ENCODE measurements at regions not wholly inside any gene's neighbourhood (a gene's known extent, or its start where the extent isn't known, plus 50 kb on each side); places are given as distances from the start of the nearest gene placed in this dataset.

- H3K27me3 Mint-ChIP-seq = peaks cover 20% of the 10 kb centered on the region
- H3K27ac Mint-ChIP-seq = no peak overlapping the region
- H3K36me3 Mint-ChIP-seq (ENCODE audit: low read depth) = no peaks in the 10 kb centered on the region
- no peaks in the 10 kb centered on the region for H3K4me1 Mint-ChIP-seq (ENCODE audit: low read depth)
- DNase-seq = no peak
- H3K4me3 Mint-ChIP-seq = no peak overlapping the region
- H3K9me3 Mint-ChIP-seq = no peaks in the 10 kb centered on the region
Measured at GRCh38 chr6:148249679-148250375, 92.8 kb upstream of the SASH1 start.

DNA sequence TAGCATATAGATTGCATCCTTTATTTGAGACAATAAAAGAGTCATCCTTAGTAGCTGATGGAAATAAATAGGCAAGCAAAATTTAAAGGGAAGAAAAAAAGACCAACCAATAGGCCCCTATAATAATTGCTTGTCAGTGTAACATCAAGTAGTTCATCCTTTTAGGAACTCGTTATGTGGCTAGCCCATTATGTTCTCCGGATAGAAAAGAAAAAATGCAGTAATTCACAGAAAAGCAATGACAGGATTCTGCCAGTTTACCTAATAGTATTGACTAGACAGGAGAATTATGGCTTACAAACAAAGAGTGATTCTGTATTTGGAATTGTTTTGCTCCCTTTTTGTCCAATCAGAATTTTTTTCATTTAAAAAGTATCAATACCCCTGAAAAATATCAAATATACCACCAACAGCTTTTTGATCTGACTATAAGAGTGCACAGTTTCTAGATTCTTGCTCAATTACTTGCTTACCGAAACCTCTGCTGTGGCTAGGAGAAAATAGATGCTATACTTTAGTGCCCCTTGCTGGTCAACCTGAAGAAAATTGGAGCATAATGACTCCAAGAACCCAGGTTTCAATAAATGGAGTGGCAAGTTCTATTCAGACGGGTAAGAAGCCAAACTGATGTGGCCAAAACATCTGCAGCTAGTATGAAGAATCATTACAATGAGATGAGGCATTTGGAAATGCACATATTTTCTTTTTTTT is 91.5 kb upstream of the SASH1 start:
- no peaks in the 10 kb centered on the region for H3K36me3 Mint-ChIP-seq (ENCODE audit: low read depth)
- no peaks in the 10 kb centered on the region for H3K9me3 Mint-ChIP-seq
- H3K27ac Mint-ChIP-seq = no peak overlapping the region
- no peak for DNase-seq
- peaks cover 13% of the 10 kb centered on the region for H3K27me3 Mint-ChIP-seq
- no peaks in the 10 kb centered on the region for H3K4me1 Mint-ChIP-seq (ENCODE audit: low read depth)
- no peak overlapping the region for H3K4me3 Mint-ChIP-seq

DNA sequence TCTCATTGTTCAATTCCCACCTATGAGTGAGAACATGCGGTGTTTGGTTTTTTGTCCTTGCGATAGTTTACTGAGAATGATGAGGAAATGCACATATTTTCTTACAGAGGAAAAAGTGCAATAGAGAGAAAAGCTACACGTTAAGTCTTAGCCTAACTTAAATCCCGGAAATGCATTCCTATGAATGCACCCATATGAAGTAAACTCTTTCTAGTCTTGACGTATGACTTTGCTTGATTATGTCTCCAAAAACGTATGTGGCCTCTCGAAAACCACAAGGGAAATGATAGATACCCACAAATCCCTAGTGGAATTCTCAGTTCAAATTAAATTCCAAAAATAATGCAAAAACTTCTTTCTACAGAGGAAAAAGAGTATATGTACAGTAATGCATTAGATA is 90.7 kb upstream of the SASH1 start:
- DNase-seq = no peak
- Mint-ChIP-seq H3K36me3 (ENCODE audit: low read depth) (no peaks in the 10 kb centered on the region), H3K4me3 (no peak overlapping the region), H3K27ac (no peak overlapping the region), H3K4me1 (ENCODE audit: low read depth) (no peaks in the 10 kb centered on the region), H3K9me3 (no peaks in the 10 kb centered on the region), H3K27me3 (peaks cover 10% of the 10 kb centered on the region)

DNA sequence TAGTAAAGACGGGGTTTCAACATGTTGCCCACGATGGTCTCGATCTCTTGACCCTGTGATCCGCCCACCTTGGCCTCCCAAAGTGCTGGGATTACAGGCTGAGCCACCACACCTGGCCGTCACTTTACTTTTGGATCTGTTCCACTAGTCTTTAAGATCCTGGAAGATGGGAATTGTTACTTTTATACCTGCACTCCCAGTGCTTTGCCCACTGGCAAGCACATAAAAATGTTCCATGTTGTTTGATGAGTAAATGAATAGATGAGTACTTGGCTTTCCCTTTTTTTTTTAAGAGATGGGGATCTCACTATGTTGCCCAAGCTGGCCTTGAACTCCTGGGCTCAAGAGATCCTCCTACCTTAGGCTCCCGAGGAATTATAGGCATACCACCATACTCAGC is 84.8 kb upstream of the SASH1 start:
- H3K9me3 Mint-ChIP-seq = no peaks in the 10 kb centered on the region
- DNase-seq = no peak
- no peak overlapping the region for H3K27ac Mint-ChIP-seq
- H3K27me3 Mint-ChIP-seq = peaks cover 19% of the 10 kb centered on the region
- no peak overlapping the region for H3K4me3 Mint-ChIP-seq
- H3K4me1 Mint-ChIP-seq (ENCODE audit: low read depth) = no peaks in the 10 kb centered on the region
- H3K36me3 Mint-ChIP-seq (ENCODE audit: low read depth) = no peaks in the 10 kb centered on the region

DNA sequence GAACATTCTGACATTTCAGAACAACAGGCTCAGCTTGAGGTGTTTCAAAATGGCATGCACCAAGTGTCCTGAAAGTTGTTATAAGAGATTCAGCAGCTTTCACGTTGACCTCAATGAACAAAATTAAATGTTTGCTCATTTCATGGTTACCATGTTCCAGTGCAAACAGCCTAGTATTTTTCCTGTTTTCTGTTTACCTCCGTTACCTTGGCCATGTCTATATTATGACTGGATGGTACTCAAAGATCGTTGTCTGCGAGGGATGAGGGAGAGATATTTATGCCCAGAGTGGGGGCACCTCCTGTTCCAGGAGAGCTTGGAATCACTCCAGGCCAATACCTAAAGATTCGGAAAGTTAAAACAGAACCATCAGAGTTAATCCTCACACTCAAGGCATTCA is 83.8 kb upstream of the SASH1 start:
- no peak overlapping the region for H3K4me3 Mint-ChIP-seq
- no peak for DNase-seq
- H3K9me3 Mint-ChIP-seq = no peaks in the 10 kb centered on the region
- no peak overlapping the region for H3K27ac Mint-ChIP-seq
- H3K4me1 Mint-ChIP-seq (ENCODE audit: low read depth) = no peaks in the 10 kb centered on the region
- H3K27me3 Mint-ChIP-seq = peaks cover 20% of the 10 kb centered on the region
- no peaks in the 10 kb centered on the region for H3K36me3 Mint-ChIP-seq (ENCODE audit: low read depth)

GRCh38 chr6:148261470-148261869 is 81.2 kb upstream of the SASH1 start:
- Mint-ChIP-seq H3K4me1 (ENCODE audit: low read depth) (no peaks in the 10 kb centered on the region), H3K36me3 (ENCODE audit: low read depth) (no peaks in the 10 kb centered on the region), H3K27me3 (peaks cover 34% of the 10 kb centered on the region), H3K9me3 (no peaks in the 10 kb centered on the region), H3K27ac (no peak overlapping the region), H3K4me3 (no peak overlapping the region)
- no peak for DNase-seq

GRCh38 chr6:148263010-148263409 is 79.6 kb upstream of the SASH1 start:
- H3K4me3 Mint-ChIP-seq = no peak overlapping the region
- H3K36me3 Mint-ChIP-seq (ENCODE audit: low read depth) = no peaks in the 10 kb centered on the region
- H3K9me3 Mint-ChIP-seq = no peaks in the 10 kb centered on the region
- DNase-seq = no peak
- no peaks in the 10 kb centered on the region for H3K4me1 Mint-ChIP-seq (ENCODE audit: low read depth)
- no peak overlapping the region for H3K27ac Mint-ChIP-seq
- peaks cover 37% of the 10 kb centered on the region for H3K27me3 Mint-ChIP-seq

DNA sequence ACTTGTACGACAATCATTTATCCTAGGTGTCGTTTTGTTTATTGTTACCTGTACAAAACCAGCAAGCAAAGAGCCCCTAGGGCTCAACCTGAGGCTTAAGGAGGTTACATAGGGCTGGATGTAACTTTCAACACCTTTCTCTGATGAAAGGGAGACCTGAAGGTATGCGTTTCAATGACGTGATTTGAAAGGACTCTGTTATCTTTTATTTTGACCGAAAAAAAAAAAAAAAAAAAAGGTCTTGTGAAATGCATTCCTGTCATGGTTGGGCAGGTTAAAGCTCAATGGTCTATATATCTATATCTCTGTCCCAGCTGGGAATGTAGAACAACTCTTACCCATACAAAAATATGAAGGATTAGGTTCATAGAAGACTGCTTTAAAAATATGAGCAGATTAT is 78.7 kb upstream of the SASH1 start:
- no peak overlapping the region for H3K4me3 Mint-ChIP-seq
- no peak overlapping the region for H3K27ac Mint-ChIP-seq
- no peaks in the 10 kb centered on the region for H3K4me1 Mint-ChIP-seq (ENCODE audit: low read depth)
- DNase-seq = no peak
- no peaks in the 10 kb centered on the region for H3K36me3 Mint-ChIP-seq (ENCODE audit: low read depth)
- no peaks in the 10 kb centered on the region for H3K9me3 Mint-ChIP-seq
- peaks cover 37% of the 10 kb centered on the region for H3K27me3 Mint-ChIP-seq

- no peaks in the 10 kb centered on the region for H3K9me3 Mint-ChIP-seq
- no peak overlapping the region for H3K27ac Mint-ChIP-seq
- H3K4me3 Mint-ChIP-seq = no peak overlapping the region
- H3K4me1 Mint-ChIP-seq (ENCODE audit: low read depth) = no peaks in the 10 kb centered on the region
- no peak for DNase-seq
- H3K36me3 Mint-ChIP-seq (ENCODE audit: low read depth) = no peaks in the 10 kb centered on the region
- H3K27me3 Mint-ChIP-seq = peaks cover 33% of the 10 kb centered on the region
Measured at GRCh38 chr6:148265054-148265453, 77.6 kb upstream of the SASH1 start.

- Mint-ChIP-seq H3K36me3 (ENCODE audit: low read depth) (no peaks in the 10 kb centered on the region), H3K27me3 (peaks cover 25% of the 10 kb centered on the region), H3K9me3 (no peaks in the 10 kb centered on the region), H3K4me1 (ENCODE audit: low read depth) (no peaks in the 10 kb centered on the region), H3K4me3 (no peak overlapping the region), H3K27ac (no peak overlapping the region)
- DNase-seq = no peak
Measured at GRCh38 chr6:148269386-148269785, 73.3 kb upstream of the SASH1 start.

DNA sequence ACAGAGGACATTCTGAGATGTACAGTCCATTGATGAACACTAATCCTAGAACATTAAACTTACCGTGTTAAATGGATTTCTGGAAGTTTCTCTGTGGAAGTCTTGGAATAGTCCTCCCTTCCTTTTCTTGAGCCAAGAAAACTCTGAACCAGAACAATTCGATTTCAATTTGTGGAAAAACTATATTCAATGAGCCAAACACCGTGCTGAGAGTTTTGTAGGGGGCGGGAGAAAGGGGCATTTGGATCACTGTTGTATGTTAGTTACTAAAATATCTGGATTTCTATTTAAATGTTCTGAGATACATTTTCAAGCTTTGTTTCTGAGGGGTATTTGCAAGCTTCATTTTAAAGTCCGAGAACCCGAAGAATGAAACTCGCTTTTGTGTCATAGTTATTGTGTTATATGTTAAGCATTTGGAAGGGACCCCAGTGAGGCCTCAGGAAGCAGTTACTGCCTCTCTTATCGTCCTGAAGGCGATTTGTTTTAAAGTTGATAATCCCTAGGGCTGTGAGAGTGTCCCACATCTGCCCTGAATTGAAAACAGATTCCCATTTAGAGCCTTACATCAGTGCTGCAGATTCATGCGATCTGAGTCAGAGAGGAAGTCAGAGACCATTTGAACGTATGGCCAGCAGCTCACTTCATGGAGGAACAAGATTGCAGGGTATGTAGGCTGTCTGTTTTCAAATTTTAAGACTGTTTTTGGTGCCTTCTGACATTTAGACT is 70.8 kb upstream of the SASH1 start:
- H3K9me3 Mint-ChIP-seq = no peaks in the 10 kb centered on the region
- H3K27me3 Mint-ChIP-seq = peaks cover 21% of the 10 kb centered on the region
- no peak overlapping the region for H3K4me3 Mint-ChIP-seq
- H3K36me3 Mint-ChIP-seq (ENCODE audit: low read depth) = no peaks in the 10 kb centered on the region
- H3K4me1 Mint-ChIP-seq (ENCODE audit: low read depth) = no peaks in the 10 kb centered on the region
- no peak for DNase-seq
- no peak overlapping the region for H3K27ac Mint-ChIP-seq

DNA sequence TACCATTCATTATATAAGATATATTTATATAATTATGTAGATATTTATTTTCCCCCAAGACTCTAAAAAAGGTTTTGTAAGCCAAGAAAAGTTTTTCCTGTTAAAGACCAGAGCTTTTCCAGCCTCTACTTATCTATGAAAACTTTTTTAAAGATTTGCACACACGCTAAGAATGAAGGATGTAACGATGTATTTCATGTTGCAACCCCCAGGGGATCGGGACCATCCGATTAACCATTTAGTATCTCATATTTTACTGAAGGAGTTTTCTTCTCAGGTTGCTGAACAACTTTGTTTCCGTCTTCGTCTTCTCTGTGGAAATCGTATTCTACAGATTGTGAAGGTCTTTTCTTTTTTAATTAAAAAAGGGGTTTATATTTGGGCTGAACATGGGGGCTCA is 70.0 kb upstream of the SASH1 start:
- H3K36me3 Mint-ChIP-seq (ENCODE audit: low read depth) = no peaks in the 10 kb centered on the region
- H3K27me3 Mint-ChIP-seq = peaks cover 26% of the 10 kb centered on the region
- no peaks in the 10 kb centered on the region for H3K4me1 Mint-ChIP-seq (ENCODE audit: low read depth)
- H3K27ac Mint-ChIP-seq = no peak overlapping the region
- H3K9me3 Mint-ChIP-seq = no peaks in the 10 kb centered on the region
- DNase-seq = no peak
- H3K4me3 Mint-ChIP-seq = no peak overlapping the region

- H3K4me3 Mint-ChIP-seq = no peak overlapping the region
- no peak overlapping the region for H3K27ac Mint-ChIP-seq
- H3K4me1 Mint-ChIP-seq (ENCODE audit: low read depth) = no peaks in the 10 kb centered on the region
Measured at GRCh38 chr6:148273962-148274752, 68.5 kb upstream of the SASH1 start.

GRCh38 chr6:148274809-148275208 is 67.8 kb upstream of the SASH1 start:
- H3K27me3 Mint-ChIP-seq = peaks cover 24% of the 10 kb centered on the region
- no peaks in the 10 kb centered on the region for H3K4me1 Mint-ChIP-seq (ENCODE audit: low read depth)
- no peaks in the 10 kb centered on the region for H3K9me3 Mint-ChIP-seq
- H3K4me3 Mint-ChIP-seq = no peak overlapping the region
- H3K27ac Mint-ChIP-seq = no peak overlapping the region
- no peaks in the 10 kb centered on the region for H3K36me3 Mint-ChIP-seq (ENCODE audit: low read depth)
- no peak for DNase-seq

More at GRCh38 chr6:148273962-148274752, 68.5 kb upstream of the SASH1 start:
- Mint-ChIP-seq H3K9me3 (no peaks in the 10 kb centered on the region), H3K36me3 (ENCODE audit: low read depth) (no peaks in the 10 kb centered on the region), H3K27me3 (peaks cover 24% of the 10 kb centered on the region)
- no peak for DNase-seq
